Stimulated activated effector memory CD8-positive, alpha-beta T cell treated with anti-CD3 and anti-CD28 coated beads, Interleukin-12 subunit alpha, Interleukin-12 subunit beta, amount 100 ng/mL, for 72 hours (primary cell): ENCODE measurements at regions not wholly inside any gene's neighbourhood (a gene's known extent, or its start where the extent isn't known, plus 50 kb on each side); places are given as distances from the start of the nearest gene placed in this dataset.
"Not testable (repeated sequence)": the region's sequence is repeated elsewhere in the genome, so short reads cannot be mapped to it uniquely, and the experiment has no call there.

Source experiments
- ATAC-seq: fragments of 150-1000 bp; cut with Tn5 transposase; 2 replicates; pipeline ENCODE4 v1.10.0; 2021
- DNase-seq, 2 donors: peaks; one replicate each; pipeline ENCODE4 v3.0.0; 2021 to 2022; ENCODE audit warnings: low spot score in 2 of 2
- H3K27ac Mint-ChIP-seq: one replicate; pipeline ENCODE4 v1.8.0; 2022; ENCODE audit warnings: mild to moderate bottlenecking, mixed read lengths
- H3K36me3 Mint-ChIP-seq: one replicate; pipeline ENCODE4 v1.8.0; 2022; ENCODE audit warnings: mild to moderate bottlenecking, mixed read lengths
- H3K4me1 Mint-ChIP-seq: one replicate; pipeline ENCODE4 v1.8.0; 2022; ENCODE audit warnings: mixed read lengths
- H3K4me3 Mint-ChIP-seq: one replicate; pipeline ENCODE4 v1.8.0; 2022; ENCODE audit warnings: mild to moderate bottlenecking, mixed read lengths
- H3K9me3 Mint-ChIP-seq: one replicate; pipeline ENCODE4 v1.8.0; 2022; ENCODE audit warnings: mixed read lengths

GRCh38 chr3:159667261-159667660, 321.4 kb upstream of the IL12A start:
- Mint-ChIP-seq H3K4me3 (no peak overlapping the region), H3K36me3 (no peaks in the 10 kb centered on the region), H3K9me3 (peaks cover under 1% of the 10 kb centered on the region), H3K27ac (no peak overlapping the region), H3K4me1 (no peaks in the 10 kb centered on the region)
- no peak for ATAC-seq
- no peak for DNase-seq

- DNase-seq (no peak), ATAC-seq (no peak)
- no peaks in the 10 kb centered on the region for H3K36me3 Mint-ChIP-seq
- H3K4me3 Mint-ChIP-seq: no peak overlapping the region
- H3K27ac Mint-ChIP-seq: no peak overlapping the region
- H3K9me3 Mint-ChIP-seq: no peaks in the 10 kb centered on the region
- H3K4me1 Mint-ChIP-seq: no peaks in the 10 kb centered on the region
Observed at GRCh38 chr3:159668461-159668860, 320.2 kb upstream of the IL12A start.

- H3K36me3 Mint-ChIP-seq: no peaks in the 10 kb centered on the region
- H3K4me1 Mint-ChIP-seq: no peaks in the 10 kb centered on the region
- H3K9me3 Mint-ChIP-seq: no peaks in the 10 kb centered on the region
- no peak overlapping the region for H3K4me3 Mint-ChIP-seq
- ATAC-seq (no peak), DNase-seq (no peak)
- no peak overlapping the region for H3K27ac Mint-ChIP-seq
Observed at GRCh38 chr3:159668990-159669476, 319.6 kb upstream of the IL12A start.

- no peaks in the 10 kb centered on the region for H3K36me3 Mint-ChIP-seq
- ATAC-seq: no peak
- H3K4me1 Mint-ChIP-seq: no peaks in the 10 kb centered on the region
- H3K4me3 Mint-ChIP-seq: no peak overlapping the region
- no peak for DNase-seq
- no peaks in the 10 kb centered on the region for H3K9me3 Mint-ChIP-seq
- H3K27ac Mint-ChIP-seq: no peak overlapping the region
Observed at GRCh38 chr3:159669766-159670165, 318.9 kb upstream of the IL12A start.

GRCh38 chr3:159672728-159673688, 315.6 kb upstream of the IL12A start:
- no peak overlapping the region for H3K27ac Mint-ChIP-seq
- no peaks in the 10 kb centered on the region for H3K36me3 Mint-ChIP-seq
- DNase-seq (no peak), ATAC-seq (no peak)
- no peak overlapping the region for H3K4me3 Mint-ChIP-seq
- H3K4me1 Mint-ChIP-seq: no peaks in the 10 kb centered on the region
- peaks cover 2% of the 10 kb centered on the region for H3K9me3 Mint-ChIP-seq

GRCh38 chr3:159674583-159674982, 314.1 kb upstream of the IL12A start:
- peaks cover 2% of the 10 kb centered on the region for H3K9me3 Mint-ChIP-seq
- H3K4me3 Mint-ChIP-seq: no peak overlapping the region
- no peak for ATAC-seq
- DNase-seq: no peak
- no peaks in the 10 kb centered on the region for H3K4me1 Mint-ChIP-seq
- no peak overlapping the region for H3K27ac Mint-ChIP-seq
- H3K36me3 Mint-ChIP-seq: no peaks in the 10 kb centered on the region

- peaks cover 5% of the 10 kb centered on the region for H3K9me3 Mint-ChIP-seq
- no peak overlapping the region for H3K4me3 Mint-ChIP-seq
- H3K27ac Mint-ChIP-seq: no peak overlapping the region
- no peak for DNase-seq
- H3K36me3 Mint-ChIP-seq: no peaks in the 10 kb centered on the region
- ATAC-seq: no peak
- H3K4me1 Mint-ChIP-seq: no peaks in the 10 kb centered on the region
Observed at GRCh38 chr3:159675285-159675684, 313.4 kb upstream of the IL12A start.

- H3K36me3 Mint-ChIP-seq: no peaks in the 10 kb centered on the region
- H3K9me3 Mint-ChIP-seq: peaks cover 11% of the 10 kb centered on the region
- no peak for DNase-seq
- H3K4me3 Mint-ChIP-seq: no peak overlapping the region
- no peaks in the 10 kb centered on the region for H3K4me1 Mint-ChIP-seq
- no peak overlapping the region for H3K27ac Mint-ChIP-seq
- no peak for ATAC-seq
Observed at GRCh38 chr3:159679900-159680299, 308.7 kb upstream of the IL12A start.

- H3K4me1 Mint-ChIP-seq, H3K36me3 Mint-ChIP-seq, H3K27ac Mint-ChIP-seq, ATAC-seq, DNase-seq, H3K4me3 Mint-ChIP-seq: not testable (repeated sequence)
- H3K9me3 Mint-ChIP-seq: peaks cover 11% of the 10 kb centered on the region
Observed at GRCh38 chr3:159681717-159682116, 306.9 kb upstream of the IL12A start.

- H3K36me3 Mint-ChIP-seq: no peaks in the 10 kb centered on the region
- ATAC-seq: no peak
Observed at GRCh38 chr3:159685801-159686200, 302.8 kb upstream of the IL12A start.

GRCh38 chr3:159693226-159693625, 295.4 kb upstream of the IL12A start:
- H3K27ac Mint-ChIP-seq: no peak overlapping the region
- H3K36me3 Mint-ChIP-seq: no peaks in the 10 kb centered on the region
- H3K4me1 Mint-ChIP-seq: no peaks in the 10 kb centered on the region
- ATAC-seq (no peak), DNase-seq (no peak)
- H3K4me3 Mint-ChIP-seq: no peak overlapping the region
- H3K9me3 Mint-ChIP-seq: peaks cover 11% of the 10 kb centered on the region

More at GRCh38 chr3:159685801-159686200, 302.8 kb upstream of the IL12A start:
- H3K4me1 Mint-ChIP-seq: no peaks in the 10 kb centered on the region
- DNase-seq: no peak
- H3K4me3 Mint-ChIP-seq: no peak overlapping the region
- peaks cover 11% of the 10 kb centered on the region for H3K9me3 Mint-ChIP-seq
- no peak overlapping the region for H3K27ac Mint-ChIP-seq

GRCh38 chr3:159711560-159712333, 276.9 kb upstream of the IL12A start:
- H3K4me3 Mint-ChIP-seq: no peak overlapping the region
- DNase-seq: no peak
- H3K36me3 Mint-ChIP-seq: no peaks in the 10 kb centered on the region
- H3K27ac Mint-ChIP-seq: no peak overlapping the region
- ATAC-seq: no peak
- peaks cover 14% of the 10 kb centered on the region for H3K9me3 Mint-ChIP-seq
- H3K4me1 Mint-ChIP-seq: no peaks in the 10 kb centered on the region

- Mint-ChIP-seq H3K27ac (no peak overlapping the region), H3K9me3 (peaks cover 6% of the 10 kb centered on the region), H3K4me1 (no peaks in the 10 kb centered on the region), H3K36me3 (no peaks in the 10 kb centered on the region), H3K4me3 (no peak overlapping the region)
- no peak for ATAC-seq
- DNase-seq: no peak
Observed at GRCh38 chr3:159721324-159721723, 267.3 kb upstream of the IL12A start.

- no peak overlapping the region for H3K4me3 Mint-ChIP-seq
- no peaks in the 10 kb centered on the region for H3K4me1 Mint-ChIP-seq
- H3K9me3 Mint-ChIP-seq: peaks cover 5% of the 10 kb centered on the region
- H3K36me3 Mint-ChIP-seq: no peaks in the 10 kb centered on the region
- no peak overlapping the region for H3K27ac Mint-ChIP-seq
- ATAC-seq: no peak
- no peak for DNase-seq
Observed at GRCh38 chr3:159723295-159723694, 265.3 kb upstream of the IL12A start.

GRCh38 chr3:159724627-159725026, 264.0 kb upstream of the IL12A start:
- no peaks in the 10 kb centered on the region for H3K36me3 Mint-ChIP-seq
- no peak overlapping the region for H3K4me3 Mint-ChIP-seq
- no peak for DNase-seq
- ATAC-seq: no peak
- H3K4me1 Mint-ChIP-seq: no peaks in the 10 kb centered on the region
- H3K27ac Mint-ChIP-seq: no peak overlapping the region
- peaks cover 5% of the 10 kb centered on the region for H3K9me3 Mint-ChIP-seq
